D721Med (cell line): ENCODE measurements at regions not wholly inside any gene's neighbourhood (a gene's known extent, or its start where the extent isn't known, plus 50 kb on each side); places are given as distances from the start of the nearest gene placed in this dataset.

Experiments used
- DNase-seq: peaks from one replicate; pipeline ENCODE4 v3.0.0; 2011; ENCODE audit warnings: low spot score; ENCODE audit not compliant: insufficient read length
- FAIRE-seq: peaks from 2 replicates; lab custom pipeline; 2011; peaks lifted over from hg19 to GRCh38; lab: Jason Lieb, UNC
- CTCF ChIP-seq: IDR thresholded peaks from 2 replicates; pipeline ENCODE4 v1.5.1; 2012; ENCODE audit warnings: mild to moderate bottlenecking, control low read depth; ENCODE audit not compliant: insufficient read depth; ENCODE audit errors: missing control alignments

DNA sequence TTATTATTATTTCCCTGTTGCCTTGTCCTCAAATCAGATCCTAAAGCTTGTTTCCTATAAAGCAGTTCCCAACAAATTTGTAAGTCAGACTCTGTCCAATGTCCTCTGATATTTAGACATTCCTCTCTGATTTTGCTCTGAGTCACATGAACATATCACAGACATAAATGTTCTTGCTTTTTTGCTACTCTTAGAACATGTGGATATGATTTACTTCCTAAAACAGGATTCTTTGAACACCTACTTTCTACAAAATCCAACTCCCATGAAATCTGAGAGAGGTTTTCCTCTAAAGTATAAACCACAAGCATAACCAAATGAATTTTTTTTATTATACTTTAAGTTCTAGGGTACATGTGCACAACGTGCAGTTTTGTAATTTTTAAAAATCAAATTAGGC lies 181.3 kb upstream of the SLC38A2 start:
- FAIRE-seq (no peak), DNase-seq (no peak)
- TF ChIP-seq CTCF, result no peak

DNA sequence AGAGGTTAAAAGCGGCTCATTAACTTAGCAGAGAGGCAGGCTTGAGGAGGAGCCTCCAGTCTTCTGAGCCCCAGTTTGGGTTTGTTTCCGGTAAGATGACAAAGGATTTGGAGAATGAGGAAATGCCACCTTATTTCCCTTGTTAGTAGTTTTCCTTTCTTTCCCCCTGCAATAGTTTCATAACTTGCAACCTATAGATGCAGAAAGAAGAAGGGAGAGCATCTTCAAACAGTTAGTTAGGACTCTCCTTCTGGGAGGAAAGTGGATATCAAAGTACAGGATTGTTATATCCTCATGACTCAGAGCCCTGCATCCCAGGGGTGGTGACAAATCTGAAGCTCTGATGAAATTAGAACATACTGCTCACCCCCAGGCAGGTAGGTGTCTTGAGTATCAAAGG lies 180.7 kb upstream of the SLC38A2 start:
- no peak for TF ChIP-seq CTCF
- FAIRE-seq (no peak), DNase-seq (no peak)

GRCh38 chr12:46550266-46550879 lies 177.8 kb upstream of the SLC38A2 start:
- TF ChIP-seq CTCF, result no peak
- DNase-seq (no peak), FAIRE-seq (no peak)

DNA sequence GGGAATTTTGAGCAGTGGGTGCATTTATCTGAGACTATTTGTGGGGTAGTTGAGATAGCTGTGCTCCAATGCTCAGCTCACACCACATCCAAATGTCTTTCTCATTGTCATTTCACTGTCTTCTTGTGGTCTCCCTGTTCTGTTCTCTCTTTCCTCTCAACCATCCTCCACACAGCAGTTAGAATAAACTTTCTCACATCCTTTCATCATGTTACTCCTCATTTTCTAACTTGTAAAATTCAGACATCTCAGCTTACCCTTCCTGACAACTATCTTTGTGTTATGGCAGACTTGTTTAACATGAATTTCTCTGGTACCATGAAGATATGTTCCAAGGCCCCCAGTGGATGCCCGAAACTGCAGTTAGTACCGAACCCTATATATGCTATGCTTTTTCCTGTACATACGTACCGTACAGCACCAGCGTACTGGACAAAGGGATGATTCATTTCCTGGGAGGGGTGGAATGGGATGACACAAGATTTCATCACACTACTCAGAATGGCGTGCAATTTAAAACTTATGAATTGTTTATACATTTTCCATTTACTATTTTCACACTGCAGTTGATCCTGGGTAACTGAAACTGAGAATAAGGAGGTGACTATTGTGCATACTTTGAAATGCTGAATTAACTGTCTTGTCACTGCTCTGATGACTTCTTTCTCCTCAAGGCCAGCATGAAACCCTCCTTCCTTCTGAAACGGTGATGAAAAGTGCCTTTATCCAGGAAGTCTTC lies 177.1 kb upstream of the SLC38A2 start:
- DNase-seq (no peak), FAIRE-seq (no peak)
- no peak for TF ChIP-seq CTCF

GRCh38 chr12:46548605-46549071 lies 176.1 kb upstream of the SLC38A2 start:
- FAIRE-seq (no peak), DNase-seq (no peak)
- TF ChIP-seq CTCF, result no peak

- no peak for TF ChIP-seq CTCF
- FAIRE-seq (no peak), DNase-seq (no peak)
Observed at GRCh38 chr12:46547421-46548354, 175.1 kb upstream of the SLC38A2 start.
